ENCODE measurements at regions not wholly inside any gene's neighbourhood (a gene's known extent, or its start where the extent isn't known, plus 50 kb on each side); places are given as distances from the start of the nearest gene placed in this dataset.

GRCh38 chr18:26765498-26765897, 100.0 kb downstream of the AQP4 start:
- Histone ChIP-seq H3K9ac (ENCODE audit: low read length) (no peak overlapping the region), H3K36me3 (ENCODE audit: insufficient read depth, low read length) (no peaks in the 10 kb centered on the region), H3K27me3 (ENCODE audit: control insufficient read depth in 1 of 2, insufficient read depth in 2 of 2, low read length in 2 of 2) (no peaks in the 10 kb centered on the region), H3K4me1 (ENCODE audit: insufficient read depth, low read length) (no peaks in the 10 kb centered on the region), H3K9me3 (ENCODE audit: low read length) (no peaks in the 10 kb centered on the region), H3K4me3 (ENCODE audit: low read depth in 1 of 2, low read length in 2 of 2) (no peak overlapping the region), H3K27ac (ENCODE audit: low read depth, low read length) (no peak overlapping the region)

- no peaks in the 10 kb centered on the region for H3K4me1 ChIP-seq (ENCODE audit: insufficient read depth, low read length)
- H3K27me3 ChIP-seq (ENCODE audit: control insufficient read depth in 1 of 2, insufficient read depth in 2 of 2, low read length in 2 of 2) = no peaks in the 10 kb centered on the region
- no peaks in the 10 kb centered on the region for H3K36me3 ChIP-seq (ENCODE audit: insufficient read depth, low read length)
- H3K4me3 ChIP-seq (ENCODE audit: low read depth in 1 of 2, low read length in 2 of 2) = no peak overlapping the region
- no peak overlapping the region for H3K9ac ChIP-seq (ENCODE audit: low read length)
- no peak overlapping the region for H3K27ac ChIP-seq (ENCODE audit: low read depth, low read length)
- no peaks in the 10 kb centered on the region for H3K9me3 ChIP-seq (ENCODE audit: low read length)
Observed at GRCh38 chr18:26764586-26764985, 100.9 kb downstream of the AQP4 start.

DNA sequence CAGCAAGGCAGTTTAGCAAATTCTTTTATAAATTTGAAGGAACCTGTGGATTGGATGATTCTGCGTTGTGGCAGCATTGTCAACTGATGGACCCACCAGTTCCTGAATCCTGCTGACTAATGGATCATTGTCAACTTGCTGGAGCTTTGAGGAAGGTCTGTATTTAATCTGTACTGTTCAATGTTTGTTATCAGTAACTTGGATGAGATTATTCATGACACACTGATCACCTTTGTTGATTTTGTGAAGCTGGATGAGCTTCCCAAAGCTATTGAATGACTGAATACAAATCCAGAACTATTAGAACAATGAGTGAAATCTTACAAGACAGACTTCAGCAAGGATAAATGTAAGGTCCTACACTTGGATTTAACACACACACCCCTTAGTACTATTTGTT, 101.3 kb downstream of the AQP4 start:
- Histone ChIP-seq H3K4me3 (ENCODE audit: low read depth in 1 of 2, low read length in 2 of 2) (no peak overlapping the region), H3K4me1 (ENCODE audit: insufficient read depth, low read length) (no peaks in the 10 kb centered on the region), H3K9me3 (ENCODE audit: low read length) (no peaks in the 10 kb centered on the region), H3K9ac (ENCODE audit: low read length) (no peak overlapping the region), H3K27ac (ENCODE audit: low read depth, low read length) (no peak overlapping the region), H3K36me3 (ENCODE audit: insufficient read depth, low read length) (no peaks in the 10 kb centered on the region), H3K27me3 (ENCODE audit: control insufficient read depth in 1 of 2, insufficient read depth in 2 of 2, low read length in 2 of 2) (no peaks in the 10 kb centered on the region)

- H3K36me3 ChIP-seq (ENCODE audit: insufficient read depth, low read length) = no peaks in the 10 kb centered on the region
- H3K4me1 ChIP-seq (ENCODE audit: insufficient read depth, low read length) = no peaks in the 10 kb centered on the region
- H3K4me3 ChIP-seq (ENCODE audit: low read depth in 1 of 2, low read length in 2 of 2) = no peak overlapping the region
- no peak overlapping the region for H3K9ac ChIP-seq (ENCODE audit: low read length)
- no peaks in the 10 kb centered on the region for H3K27me3 ChIP-seq (ENCODE audit: control insufficient read depth in 1 of 2, insufficient read depth in 2 of 2, low read length in 2 of 2)
- no peak overlapping the region for H3K27ac ChIP-seq (ENCODE audit: low read depth, low read length)
- no peaks in the 10 kb centered on the region for H3K9me3 ChIP-seq (ENCODE audit: low read length)
Observed at GRCh38 chr18:26763446-26764110, 101.9 kb downstream of the AQP4 start.

DNA sequence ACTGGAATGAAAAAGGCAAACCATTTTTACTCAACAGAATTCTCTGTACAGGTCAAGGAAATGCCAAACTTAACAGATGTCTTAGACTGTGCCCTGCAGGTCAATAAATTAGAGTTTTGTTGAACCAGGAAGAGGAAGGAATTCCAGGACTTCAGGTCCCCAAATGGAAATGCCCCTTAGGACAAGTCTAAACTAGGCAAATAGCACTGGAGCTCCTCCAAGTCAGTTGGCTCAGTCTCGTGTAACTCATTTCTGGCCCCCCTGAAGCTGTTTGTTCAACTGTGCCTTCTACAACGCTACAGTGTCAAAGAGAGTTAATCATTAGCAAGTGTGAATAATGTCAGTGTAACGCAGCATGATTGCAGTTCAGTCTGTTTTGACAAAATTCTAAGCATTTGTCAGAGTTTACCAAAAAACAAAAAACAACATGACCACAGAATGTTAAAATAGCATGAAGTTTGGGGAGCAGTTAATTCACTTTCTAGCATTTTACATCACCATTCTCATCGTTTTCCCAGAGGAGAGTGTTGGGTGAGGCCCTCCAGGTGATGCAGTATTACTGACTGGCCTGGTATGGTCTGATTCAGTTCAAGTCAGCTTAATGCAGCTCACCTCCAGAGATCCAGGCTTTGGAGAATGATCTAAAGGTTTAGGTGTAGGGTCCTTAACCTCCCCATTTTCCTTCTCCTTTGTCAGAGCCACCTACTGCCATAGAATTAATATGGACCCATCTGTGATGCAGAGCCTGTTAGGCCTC, 108.1 kb downstream of the AQP4 start:
- Histone ChIP-seq H3K4me3 (ENCODE audit: low read depth in 1 of 2, low read length in 2 of 2) (no peak overlapping the region), H3K9ac (ENCODE audit: low read length) (no peak overlapping the region), H3K36me3 (ENCODE audit: insufficient read depth, low read length) (no peaks in the 10 kb centered on the region), H3K27ac (ENCODE audit: low read depth, low read length) (no peak overlapping the region), H3K4me1 (ENCODE audit: insufficient read depth, low read length) (no peaks in the 10 kb centered on the region), H3K27me3 (ENCODE audit: control insufficient read depth in 1 of 2, insufficient read depth in 2 of 2, low read length in 2 of 2) (no peaks in the 10 kb centered on the region), H3K9me3 (ENCODE audit: low read length) (no peaks in the 10 kb centered on the region)

DNA sequence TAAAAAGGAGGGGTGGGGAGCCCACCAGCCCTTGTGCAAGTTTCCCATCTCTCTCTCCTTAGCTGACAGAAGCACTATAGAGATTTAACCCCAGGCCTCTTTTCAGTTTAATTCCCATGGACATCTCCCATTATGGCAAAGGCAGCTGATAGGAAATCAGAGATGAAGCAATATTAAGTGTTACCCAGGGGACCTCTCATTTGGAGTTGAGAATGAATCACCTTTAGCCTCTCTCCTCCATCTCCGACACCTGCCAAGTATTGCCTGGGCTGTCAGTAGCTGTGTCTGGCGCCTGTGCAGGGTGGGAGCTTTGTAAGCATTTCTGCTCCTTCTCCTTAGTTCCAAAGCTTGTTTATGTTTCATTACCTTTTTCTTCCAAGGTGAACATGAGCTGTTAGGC, 109.0 kb downstream of the AQP4 start:
- H3K27ac ChIP-seq (ENCODE audit: low read depth, low read length) = no peak overlapping the region
- H3K27me3 ChIP-seq (ENCODE audit: control insufficient read depth in 1 of 2, insufficient read depth in 2 of 2, low read length in 2 of 2) = no peaks in the 10 kb centered on the region
- H3K4me1 ChIP-seq (ENCODE audit: insufficient read depth, low read length) = no peaks in the 10 kb centered on the region
- no peaks in the 10 kb centered on the region for H3K36me3 ChIP-seq (ENCODE audit: insufficient read depth, low read length)
- H3K4me3 ChIP-seq (ENCODE audit: low read depth in 1 of 2, low read length in 2 of 2) = no peak overlapping the region
- no peaks in the 10 kb centered on the region for H3K9me3 ChIP-seq (ENCODE audit: low read length)
- no peak overlapping the region for H3K9ac ChIP-seq (ENCODE audit: low read length)

DNA sequence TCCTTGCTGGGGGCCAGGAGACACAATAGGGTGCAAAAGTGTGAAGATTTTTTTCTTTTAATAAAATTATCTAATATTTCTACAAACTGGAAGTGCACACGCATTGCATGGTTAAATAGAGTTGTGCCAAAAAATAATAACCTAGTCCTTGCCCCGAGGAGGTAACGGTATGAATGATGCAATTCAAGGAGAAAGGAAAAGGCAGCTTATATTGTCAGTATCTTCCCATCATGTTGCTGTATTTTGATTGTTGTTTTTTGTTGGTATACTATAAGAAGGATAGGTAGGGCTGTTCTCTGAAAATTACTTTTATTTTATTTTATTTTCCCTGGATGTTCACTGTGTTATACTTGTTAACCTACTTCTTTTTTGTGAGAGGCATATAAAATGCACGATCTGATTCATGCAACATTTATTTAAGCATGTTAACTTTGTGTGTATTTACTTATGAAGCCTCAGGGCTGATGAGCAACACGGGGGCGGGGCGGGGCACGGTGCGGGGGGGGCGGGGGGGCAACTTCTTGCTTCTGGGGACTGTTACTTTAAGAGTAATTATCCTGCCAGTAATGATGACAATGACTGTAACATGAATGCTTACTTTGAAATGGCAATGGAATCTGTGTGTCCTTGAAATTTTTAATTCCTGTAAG, 118.6 kb downstream of the AQP4 start:
- Histone ChIP-seq H3K9ac (ENCODE audit: low read length) (no peak overlapping the region), H3K4me1 (ENCODE audit: insufficient read depth, low read length) (no peaks in the 10 kb centered on the region), H3K9me3 (ENCODE audit: low read length) (no peaks in the 10 kb centered on the region), H3K36me3 (ENCODE audit: insufficient read depth, low read length) (no peaks in the 10 kb centered on the region), H3K27me3 (ENCODE audit: control insufficient read depth in 1 of 2, insufficient read depth in 2 of 2, low read length in 2 of 2) (no peaks in the 10 kb centered on the region), H3K27ac (ENCODE audit: low read depth, low read length) (no peak overlapping the region), H3K4me3 (ENCODE audit: low read depth in 1 of 2, low read length in 2 of 2) (no peak overlapping the region)

DNA sequence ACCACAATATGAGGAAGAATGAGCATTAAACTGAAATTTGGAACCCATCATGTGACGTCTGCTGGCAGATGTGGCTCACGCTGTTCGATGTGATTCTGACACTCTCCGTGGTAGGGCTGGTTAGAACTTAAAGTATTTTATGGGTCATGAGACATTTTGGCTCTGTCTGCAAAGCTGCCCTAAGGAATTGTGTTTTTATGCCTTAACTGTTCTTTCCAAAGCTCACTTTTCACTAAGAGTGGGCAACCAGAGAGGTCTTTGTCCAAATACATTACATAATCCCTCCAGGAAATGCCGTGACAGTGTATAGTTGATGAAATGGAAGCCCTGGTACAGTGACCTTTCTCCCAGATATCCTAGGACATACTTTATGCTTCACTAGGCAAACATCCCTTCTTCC, 119.1 kb downstream of the AQP4 start:
- H3K9ac ChIP-seq (ENCODE audit: low read length) = no peak overlapping the region
- H3K9me3 ChIP-seq (ENCODE audit: low read length) = no peaks in the 10 kb centered on the region
- H3K27ac ChIP-seq (ENCODE audit: low read depth, low read length) = no peak overlapping the region
- H3K4me1 ChIP-seq (ENCODE audit: insufficient read depth, low read length) = no peaks in the 10 kb centered on the region
- no peaks in the 10 kb centered on the region for H3K36me3 ChIP-seq (ENCODE audit: insufficient read depth, low read length)
- no peak overlapping the region for H3K4me3 ChIP-seq (ENCODE audit: low read depth in 1 of 2, low read length in 2 of 2)
- H3K27me3 ChIP-seq (ENCODE audit: control insufficient read depth in 1 of 2, insufficient read depth in 2 of 2, low read length in 2 of 2) = no peaks in the 10 kb centered on the region

DNA sequence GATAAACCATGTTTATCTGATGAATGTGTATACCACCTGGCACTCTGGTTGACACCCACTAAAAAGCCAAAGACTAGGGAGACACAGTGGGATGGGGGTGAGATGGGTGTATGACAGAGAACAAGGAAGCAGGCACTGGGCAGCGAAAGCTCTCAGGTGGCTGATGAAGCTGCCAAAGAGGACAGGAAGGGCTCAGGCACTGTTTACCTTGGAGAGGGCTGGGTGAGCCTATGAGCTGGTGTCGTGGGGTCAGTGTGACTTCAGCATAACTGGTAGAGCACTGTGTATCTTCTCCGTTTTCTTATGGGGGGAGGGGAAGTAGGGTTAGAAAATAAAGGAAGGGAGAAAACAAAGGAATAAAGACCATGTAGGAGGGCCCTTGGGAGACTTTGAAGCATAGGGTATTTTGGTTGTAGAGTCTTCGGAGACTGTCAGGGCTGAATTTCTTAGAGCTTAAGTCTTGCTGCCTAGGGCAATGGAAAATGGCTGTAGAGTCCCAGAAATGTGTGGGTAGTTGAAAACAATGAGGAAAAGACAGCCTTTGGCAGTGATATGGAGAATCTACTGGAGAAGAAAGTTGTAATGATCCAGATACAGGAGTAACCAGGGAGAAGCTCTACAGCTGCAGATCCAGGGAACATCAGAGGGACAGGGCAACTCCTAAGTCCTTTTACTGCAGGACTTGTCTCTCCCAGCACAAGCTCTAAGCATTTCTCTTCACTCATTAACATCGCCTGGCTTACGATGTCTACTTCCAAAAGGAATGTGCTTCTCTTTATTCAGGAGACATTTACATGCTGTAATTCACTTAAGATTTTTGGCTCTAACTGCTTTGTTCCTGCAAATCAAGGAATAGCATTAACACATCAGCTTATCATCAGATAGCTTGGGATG, 120.0 kb downstream of the AQP4 start:
- no peak overlapping the region for H3K4me3 ChIP-seq (ENCODE audit: low read depth in 1 of 2, low read length in 2 of 2)
- H3K27me3 ChIP-seq (ENCODE audit: control insufficient read depth in 1 of 2, insufficient read depth in 2 of 2, low read length in 2 of 2) = no peaks in the 10 kb centered on the region
- no peaks in the 10 kb centered on the region for H3K4me1 ChIP-seq (ENCODE audit: insufficient read depth, low read length)
- H3K9me3 ChIP-seq (ENCODE audit: low read length) = no peaks in the 10 kb centered on the region
- H3K9ac ChIP-seq (ENCODE audit: low read length) = no peak overlapping the region
- no peak overlapping the region for H3K27ac ChIP-seq (ENCODE audit: low read depth, low read length)
- no peaks in the 10 kb centered on the region for H3K36me3 ChIP-seq (ENCODE audit: insufficient read depth, low read length)

- H3K27ac ChIP-seq (ENCODE audit: low read depth, low read length) = no peak overlapping the region
- H3K27me3 ChIP-seq (ENCODE audit: control insufficient read depth in 1 of 2, insufficient read depth in 2 of 2, low read length in 2 of 2) = no peaks in the 10 kb centered on the region
- H3K9ac ChIP-seq (ENCODE audit: low read length) = no peak overlapping the region
- H3K36me3 ChIP-seq (ENCODE audit: insufficient read depth, low read length) = no peaks in the 10 kb centered on the region
- no peak overlapping the region for H3K4me3 ChIP-seq (ENCODE audit: low read depth in 1 of 2, low read length in 2 of 2)
- H3K9me3 ChIP-seq (ENCODE audit: low read length) = no peaks in the 10 kb centered on the region
- no peaks in the 10 kb centered on the region for H3K4me1 ChIP-seq (ENCODE audit: insufficient read depth, low read length)
Observed at GRCh38 chr18:26741758-26742157, 123.7 kb downstream of the AQP4 start.

GRCh38 chr18:26741048-26741447, 124.5 kb downstream of the AQP4 start:
- Histone ChIP-seq H3K27me3 (ENCODE audit: control insufficient read depth in 1 of 2, insufficient read depth in 2 of 2, low read length in 2 of 2) (no peaks in the 10 kb centered on the region), H3K9ac (ENCODE audit: low read length) (no peak overlapping the region), H3K4me1 (ENCODE audit: insufficient read depth, low read length) (no peaks in the 10 kb centered on the region), H3K36me3 (ENCODE audit: insufficient read depth, low read length) (no peaks in the 10 kb centered on the region), H3K27ac (ENCODE audit: low read depth, low read length) (no peak overlapping the region), H3K4me3 (ENCODE audit: low read depth in 1 of 2, low read length in 2 of 2) (no peak overlapping the region), H3K9me3 (ENCODE audit: low read length) (no peaks in the 10 kb centered on the region)
